ENCODE measurements at regions not wholly inside any gene's neighbourhood (a gene's known extent, or its start where the extent isn't known, plus 50 kb on each side); places are given as distances from the start of the nearest gene placed in this dataset.
"Not testable (repeated sequence)": the region's sequence is repeated elsewhere in the genome, so short reads cannot be mapped to it uniquely, and the experiment has no call there.

GRCh38 chr5:71910741-71911140, 191.7 kb downstream of the CARTPT start:
- H3K27ac Mint-ChIP-seq: no peak overlapping the region
- H3K4me1 Mint-ChIP-seq: no peaks in the 10 kb centered on the region
- no peak for DNase-seq
- peaks cover 0 to 2% (median 2%) of the 10 kb centered on the region in 3 donors for H3K27me3 Mint-ChIP-seq (ENCODE audit: low read depth in 3 of 3)
- H3K4me3 Mint-ChIP-seq: no peak overlapping the region
- no peaks in the 10 kb centered on the region for H3K36me3 Mint-ChIP-seq
- peaks cover 0 to 5% (median 0%) of the 10 kb centered on the region in 6 donors for H3K9me3 Mint-ChIP-seq

GRCh38 chr5:71912021-71912420, 192.9 kb downstream of the CARTPT start:
- no peak for DNase-seq
- Mint-ChIP-seq H3K4me3 (no peak overlapping the region), H3K27ac (no peak overlapping the region), H3K4me1 (no peaks in the 10 kb centered on the region), H3K9me3 (peaks cover 0 to 5% (median 0%) of the 10 kb centered on the region in 6 donors), H3K27me3 (ENCODE audit: low read depth in 3 of 3) (peaks cover 3 to 7% (median 4%) of the 10 kb centered on the region in 3 donors), H3K36me3 (no peaks in the 10 kb centered on the region)

- Mint-ChIP-seq H3K27ac (no peak overlapping the region), H3K4me3 (no peak overlapping the region)
These were observed 193.0 kb upstream of the MAP1B start for GRCh38 chr5:71914281-71914680.

GRCh38 chr5:71922584-71923106, 184.6 kb upstream of the MAP1B start:
- Mint-ChIP-seq H3K27me3 (ENCODE audit: low read depth in 3 of 3) (peaks cover 0 to 11% (median 3%) of the 10 kb centered on the region in 3 donors), H3K36me3 (no peaks in the 10 kb centered on the region), H3K4me1 (no peaks in the 10 kb centered on the region)

More at GRCh38 chr5:71914281-71914680, 193.0 kb upstream of the MAP1B start:
- H3K9me3 Mint-ChIP-seq: peaks cover 0 to 13% (median 3%) of the 10 kb centered on the region in 6 donors
- H3K36me3 Mint-ChIP-seq: no peaks in the 10 kb centered on the region
- peaks cover 3 to 8% (median 4%) of the 10 kb centered on the region in 3 donors for H3K27me3 Mint-ChIP-seq (ENCODE audit: low read depth in 3 of 3)
- DNase-seq: no peak
- H3K4me1 Mint-ChIP-seq: no peaks in the 10 kb centered on the region

DNA sequence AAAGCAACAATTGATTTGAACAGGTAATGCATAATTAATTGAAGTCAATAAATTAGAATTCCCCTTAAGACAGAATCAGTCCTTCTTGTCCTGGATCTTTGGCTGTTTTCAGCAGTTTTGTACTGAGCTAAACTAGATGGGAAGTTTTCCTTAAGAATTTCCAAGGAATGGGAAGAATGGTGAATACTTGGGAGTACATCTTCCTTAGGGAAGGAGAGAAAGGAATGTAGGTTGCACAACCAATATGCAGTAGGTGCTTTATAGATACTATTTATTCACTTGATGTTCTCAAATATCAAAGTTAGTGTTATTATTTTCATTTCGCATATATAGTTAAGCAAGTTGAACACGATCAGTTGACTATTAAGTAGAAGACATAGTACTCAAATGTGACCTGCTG, 183.5 kb upstream of the MAP1B start:
- Mint-ChIP-seq H3K4me3 (no peak overlapping the region), H3K27ac (no peak overlapping the region), H3K4me1 (no peaks in the 10 kb centered on the region), H3K27me3 (ENCODE audit: low read depth in 3 of 3) (peaks cover 0 to 11% (median 3%) of the 10 kb centered on the region in 3 donors), H3K9me3 (peaks cover 0 to 8% (median 0%) of the 10 kb centered on the region in 6 donors), H3K36me3 (no peaks in the 10 kb centered on the region)
- no peak for DNase-seq

More at GRCh38 chr5:71922584-71923106, 184.6 kb upstream of the MAP1B start:
- Mint-ChIP-seq H3K9me3 (peaks cover 0 to 13% (median under 1%) of the 10 kb centered on the region in 6 donors), H3K4me3 (no peak overlapping the region), H3K27ac (no peak overlapping the region)
- DNase-seq: no peak

DNA sequence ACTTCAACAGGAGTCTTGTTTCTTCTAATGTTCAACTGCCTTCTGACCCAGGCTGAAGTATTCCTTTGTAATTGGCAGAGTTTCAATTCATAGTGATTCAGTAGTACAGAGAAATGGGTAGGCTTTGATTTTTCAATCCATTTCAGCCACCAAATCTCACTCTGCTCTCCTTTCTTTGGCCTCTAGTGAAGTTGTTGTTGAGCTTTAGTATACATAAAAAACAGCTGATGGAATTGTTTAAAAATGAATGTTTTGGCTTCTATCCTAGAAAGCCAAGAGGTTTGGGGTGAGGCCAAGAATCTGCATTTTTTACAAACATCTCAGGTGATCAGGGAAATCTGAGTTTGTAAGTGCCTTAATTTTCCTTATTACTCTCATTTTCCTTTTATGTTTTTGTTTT, 182.9 kb upstream of the MAP1B start:
- Mint-ChIP-seq H3K27me3 (ENCODE audit: low read depth in 3 of 3) (peaks cover 0 to 11% (median 3%) of the 10 kb centered on the region in 3 donors), H3K36me3 (no peaks in the 10 kb centered on the region), H3K27ac (no peak overlapping the region), H3K4me3 (no peak overlapping the region), H3K9me3 (peaks cover 0 to 6% (median 0%) of the 10 kb centered on the region in 6 donors), H3K4me1 (no peaks in the 10 kb centered on the region)
- no peak for DNase-seq

DNA sequence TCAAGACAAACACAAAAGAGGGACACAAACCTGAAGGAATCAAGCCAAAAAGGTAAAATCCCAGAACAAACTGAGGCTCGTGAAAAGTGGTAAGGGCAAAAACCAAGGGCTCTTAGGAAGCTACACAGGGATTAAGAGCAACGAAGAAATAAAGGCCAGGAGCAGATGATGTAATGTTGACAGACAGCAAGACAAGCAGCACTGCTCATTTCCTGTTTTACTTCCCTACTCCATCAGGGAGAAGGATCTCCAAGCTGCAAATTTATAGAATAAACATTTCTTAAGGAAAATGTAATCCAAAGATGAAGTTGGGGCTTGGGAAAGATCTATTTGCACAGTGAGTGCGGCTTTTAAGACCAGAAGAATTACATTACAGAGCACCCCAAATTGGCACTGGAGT, 182.3 kb upstream of the MAP1B start:
- H3K27ac Mint-ChIP-seq: no peak overlapping the region
- no peak for DNase-seq
- peaks cover 0 to 6% (median 0%) of the 10 kb centered on the region in 6 donors for H3K9me3 Mint-ChIP-seq
- H3K36me3 Mint-ChIP-seq: no peaks in the 10 kb centered on the region
- no peak overlapping the region for H3K4me3 Mint-ChIP-seq
- no peaks in the 10 kb centered on the region for H3K4me1 Mint-ChIP-seq
- peaks cover 0 to 14% (median 3%) of the 10 kb centered on the region in 3 donors for H3K27me3 Mint-ChIP-seq (ENCODE audit: low read depth in 3 of 3)

GRCh38 chr5:71925608-71926091, 181.6 kb upstream of the MAP1B start:
- H3K27ac Mint-ChIP-seq: no peak overlapping the region
- H3K27me3 Mint-ChIP-seq (ENCODE audit: low read depth in 3 of 3): peaks cover 0 to 14% (median 3%) of the 10 kb centered on the region in 3 donors
- no peak overlapping the region for H3K4me3 Mint-ChIP-seq
- peaks cover 0 to 6% (median 0%) of the 10 kb centered on the region in 6 donors for H3K9me3 Mint-ChIP-seq
- no peaks in the 10 kb centered on the region for H3K36me3 Mint-ChIP-seq
- no peak for DNase-seq
- no peaks in the 10 kb centered on the region for H3K4me1 Mint-ChIP-seq

DNA sequence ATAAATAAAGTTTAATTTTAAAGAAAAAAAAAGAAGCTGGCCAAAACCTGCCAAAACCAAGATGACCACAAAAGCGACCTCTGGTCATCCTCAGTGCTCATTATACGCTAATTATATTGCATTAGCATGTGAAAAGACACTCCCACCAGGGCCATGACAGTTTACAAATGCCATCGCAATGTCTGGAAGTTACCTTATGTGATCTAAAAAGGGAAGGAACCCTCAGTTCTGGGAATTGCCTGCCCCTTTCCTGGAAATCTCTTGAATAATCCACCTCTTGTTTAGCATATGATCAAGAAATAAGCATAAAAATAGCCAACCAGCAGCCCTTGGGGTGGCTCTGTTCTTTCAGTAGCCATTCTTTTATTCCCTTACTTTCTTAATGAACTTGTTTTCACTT, 178.3 kb upstream of the MAP1B start:
- Mint-ChIP-seq H3K9me3 (peaks cover 0 to 6% (median 2%) of the 10 kb centered on the region in 6 donors), H3K4me3 (no peak overlapping the region), H3K27me3 (ENCODE audit: low read depth in 3 of 3) (peaks cover 0 to 17% (median 3%) of the 10 kb centered on the region in 3 donors), H3K36me3 (no peaks in the 10 kb centered on the region), H3K4me1 (no peaks in the 10 kb centered on the region), H3K27ac (no peak overlapping the region)
- DNase-seq: no peak

GRCh38 chr5:71930554-71930953, 176.7 kb upstream of the MAP1B start:
- not testable (repeated sequence) for DNase-seq, H3K4me3 Mint-ChIP-seq, H3K4me1 Mint-ChIP-seq, H3K9me3 Mint-ChIP-seq, H3K36me3 Mint-ChIP-seq, H3K27ac Mint-ChIP-seq
- peaks cover 0 to 13% (median 1%) of the 10 kb centered on the region in 3 donors for H3K27me3 Mint-ChIP-seq (ENCODE audit: low read depth in 3 of 3)

GRCh38 chr5:71932131-71932654, 175.1 kb upstream of the MAP1B start:
- no peak overlapping the region for H3K4me3 Mint-ChIP-seq
- peaks cover 0 to 13% (median 1%) of the 10 kb centered on the region in 3 donors for H3K27me3 Mint-ChIP-seq (ENCODE audit: low read depth in 3 of 3)
- no peaks in the 10 kb centered on the region for H3K4me1 Mint-ChIP-seq
- DNase-seq: no peak
- no peaks in the 10 kb centered on the region for H3K36me3 Mint-ChIP-seq
- peaks cover 0 to 3% (median under 1%) of the 10 kb centered on the region in 6 donors for H3K9me3 Mint-ChIP-seq
- no peak overlapping the region for H3K27ac Mint-ChIP-seq

DNA sequence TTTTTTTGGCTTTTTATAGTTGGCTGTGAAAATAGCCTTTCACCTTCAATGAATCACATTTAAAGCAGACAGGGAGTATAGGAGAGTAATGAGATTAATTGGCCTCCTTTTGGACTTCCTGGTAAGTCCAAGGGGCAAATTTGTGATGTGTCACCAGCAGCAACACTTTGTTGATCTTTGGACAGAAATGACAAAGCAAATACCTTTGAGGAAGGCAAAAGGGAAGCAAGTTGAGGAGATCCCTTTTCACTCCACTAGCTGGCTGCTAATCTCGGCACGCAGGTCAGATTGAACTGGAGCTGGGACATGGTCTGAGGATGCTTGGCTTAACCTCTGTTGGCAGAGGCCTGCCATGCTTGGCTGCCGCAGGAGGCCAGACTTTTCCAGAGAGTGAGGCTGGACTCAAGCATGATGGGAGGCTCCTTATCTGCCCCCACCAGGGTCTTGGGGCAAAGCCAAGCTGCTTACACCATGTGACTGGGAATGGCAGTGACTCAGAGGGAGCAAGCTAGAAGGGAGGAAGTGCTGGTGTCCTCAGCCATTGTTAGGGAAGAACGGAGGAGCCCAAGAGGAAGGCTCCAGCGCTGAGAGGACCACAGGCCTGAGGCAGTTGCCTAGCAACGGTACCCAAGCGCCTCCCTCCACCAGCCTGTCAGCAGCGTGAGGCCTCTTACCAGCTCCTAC, 174.5 kb upstream of the MAP1B start:
- no peak for DNase-seq
- Mint-ChIP-seq H3K9me3 (peaks cover 0 to 2% (median 0%) of the 10 kb centered on the region in 6 donors), H3K27ac (no peak overlapping the region), H3K4me1 (no peaks in the 10 kb centered on the region), H3K4me3 (no peak overlapping the region), H3K36me3 (no peaks in the 10 kb centered on the region), H3K27me3 (ENCODE audit: low read depth in 3 of 3) (peaks cover 0 to 13% (median 1%) of the 10 kb centered on the region in 3 donors)

DNA sequence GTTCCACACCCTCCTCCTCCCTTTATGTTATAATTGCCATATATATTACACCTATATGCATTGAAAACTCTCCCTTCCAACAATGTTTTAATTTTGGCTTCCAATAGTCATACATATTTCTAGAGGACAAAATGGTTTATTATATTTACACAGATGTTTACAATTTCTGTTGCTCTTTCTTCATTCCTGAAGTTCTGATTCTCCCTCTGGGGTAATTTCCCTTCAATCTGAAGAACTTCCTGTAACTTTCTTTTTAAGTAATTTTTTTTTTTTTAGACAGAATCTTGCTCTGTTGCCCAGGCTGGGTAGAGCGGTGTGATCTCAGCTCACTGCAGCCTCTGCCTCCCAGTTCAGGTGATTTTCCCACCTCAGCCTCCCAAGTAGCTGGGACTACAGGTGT, 173.0 kb upstream of the MAP1B start:
- no peak for DNase-seq
- peaks cover 0 to 15% (median 1%) of the 10 kb centered on the region in 3 donors for H3K27me3 Mint-ChIP-seq (ENCODE audit: low read depth in 3 of 3)
- H3K36me3 Mint-ChIP-seq: no peaks in the 10 kb centered on the region
- H3K9me3 Mint-ChIP-seq: peaks cover 0 to 2% (median 0%) of the 10 kb centered on the region in 6 donors
- no peaks in the 10 kb centered on the region for H3K4me1 Mint-ChIP-seq
- H3K4me3 Mint-ChIP-seq: no peak overlapping the region
- no peak overlapping the region for H3K27ac Mint-ChIP-seq
